ENCODE measurements at regions not wholly inside any gene's neighbourhood (a gene's known extent, or its start where the extent isn't known, plus 50 kb on each side); places are given as distances from the start of the nearest gene placed in this dataset.

DNA sequence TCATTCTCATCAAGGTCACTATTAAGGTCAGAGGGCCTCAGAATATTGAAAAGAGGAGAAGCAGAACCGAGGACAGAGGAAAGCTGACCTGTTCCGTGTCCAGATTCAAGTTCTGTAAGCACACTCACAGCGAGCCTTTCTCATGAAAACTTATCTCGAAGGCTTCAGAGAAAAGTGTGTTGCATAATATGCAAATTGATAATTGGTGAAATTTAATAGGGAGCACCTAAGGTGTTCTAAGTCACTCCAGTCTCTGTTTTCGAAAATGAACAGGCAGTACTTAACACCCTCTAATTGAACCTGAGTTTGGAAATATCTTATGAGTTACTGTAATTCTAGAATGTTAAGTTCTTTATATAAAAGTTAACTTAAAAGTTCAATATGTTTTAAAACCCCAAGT lies 181.2 kb upstream of the PDE10A start:
- no peak overlapping the region for H3K4me3 ChIP-seq
- TF ChIP-seq, protein P1, sequence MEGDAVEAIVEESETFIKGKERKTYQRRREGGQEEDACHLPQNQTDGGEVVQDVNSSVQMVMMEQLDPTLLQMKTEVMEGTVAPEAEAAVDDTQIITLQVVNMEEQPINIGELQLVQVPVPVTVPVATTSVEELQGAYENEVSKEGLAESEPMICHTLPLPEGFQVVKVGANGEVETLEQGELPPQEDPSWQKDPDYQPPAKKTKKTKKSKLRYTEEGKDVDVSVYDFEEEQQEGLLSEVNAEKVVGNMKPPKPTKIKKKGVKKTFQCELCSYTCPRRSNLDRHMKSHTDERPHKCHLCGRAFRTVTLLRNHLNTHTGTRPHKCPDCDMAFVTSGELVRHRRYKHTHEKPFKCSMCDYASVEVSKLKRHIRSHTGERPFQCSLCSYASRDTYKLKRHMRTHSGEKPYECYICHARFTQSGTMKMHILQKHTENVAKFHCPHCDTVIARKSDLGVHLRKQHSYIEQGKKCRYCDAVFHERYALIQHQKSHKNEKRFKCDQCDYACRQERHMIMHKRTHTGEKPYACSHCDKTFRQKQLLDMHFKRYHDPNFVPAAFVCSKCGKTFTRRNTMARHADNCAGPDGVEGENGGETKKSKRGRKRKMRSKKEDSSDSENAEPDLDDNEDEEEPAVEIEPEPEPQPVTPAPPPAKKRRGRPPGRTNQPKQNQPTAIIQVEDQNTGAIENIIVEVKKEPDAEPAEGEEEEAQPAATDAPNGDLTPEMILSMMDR (IDR thresholded peaks at IDR 0.05), result no peak
- no peaks in the 10 kb centered on the region for H3K36me3 ChIP-seq
- H3K27ac ChIP-seq, result no peak overlapping the region
- peaks cover 0 to 7% of the 10 kb centered on the region in 2 donors for H3K4me1 ChIP-seq
- no peaks in the 10 kb centered on the region for H3K9me3 ChIP-seq
- no peak for DNase-seq (ENCODE audit: low spot score)
- no peaks in the 10 kb centered on the region for H3K27me3 ChIP-seq

DNA sequence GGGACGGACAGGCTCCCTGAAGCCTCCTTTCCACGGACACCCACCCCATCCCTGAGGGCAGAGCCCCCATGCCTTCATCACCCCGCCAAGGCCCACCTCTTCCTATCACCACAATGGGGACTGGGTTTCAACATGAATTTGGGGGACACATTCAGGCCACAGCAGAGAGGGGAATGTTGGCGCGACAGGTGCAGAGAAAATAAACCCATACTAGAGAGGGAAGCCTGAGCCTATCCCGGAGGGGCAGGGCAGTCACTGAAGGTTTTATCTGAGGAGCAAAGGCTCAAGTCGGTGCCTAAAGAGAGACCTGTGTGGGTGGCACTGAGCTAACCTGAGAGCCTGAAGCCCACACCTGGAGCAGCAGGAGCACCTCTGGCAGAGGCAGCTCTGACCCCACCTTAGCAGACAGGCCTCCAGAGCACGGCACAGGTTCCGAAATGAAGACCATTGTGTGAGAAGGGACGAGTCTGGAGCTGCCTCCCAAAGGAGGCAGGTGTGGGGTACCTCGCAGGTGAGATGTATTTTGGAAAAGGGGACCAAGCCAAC lies 180.6 kb upstream of the PDE10A start:
- no peaks in the 10 kb centered on the region for H3K36me3 ChIP-seq
- H3K27me3 ChIP-seq, result no peaks in the 10 kb centered on the region
- TF ChIP-seq, protein P1 (IDR thresholded peaks at IDR 0.05), result no peak
- H3K4me3 ChIP-seq, result no peak overlapping the region
- H3K4me1 ChIP-seq, result peaks cover 0 to 7% of the 10 kb centered on the region in 2 donors
- no peak overlapping the region for H3K27ac ChIP-seq
- no peaks in the 10 kb centered on the region for H3K9me3 ChIP-seq
- DNase-seq (ENCODE audit: low spot score), result no peak

- no peaks in the 10 kb centered on the region for H3K36me3 ChIP-seq
- TF ChIP-seq, protein P1 (IDR thresholded peaks at IDR 0.05), result no peak
- H3K4me3 ChIP-seq, result no peak overlapping the region
- H3K4me1 ChIP-seq, result peaks cover 0 to 7% of the 10 kb centered on the region in 2 donors
- no peaks in the 10 kb centered on the region for H3K27me3 ChIP-seq
- DNase-seq (ENCODE audit: low spot score), result no peak
- no peaks in the 10 kb centered on the region for H3K9me3 ChIP-seq
- H3K27ac ChIP-seq, result no peak overlapping the region
Measured at GRCh38 chr6:165843121-165843520, 180.1 kb upstream of the PDE10A start.

- H3K27ac ChIP-seq, result no peak overlapping the region
- H3K9me3 ChIP-seq, result no peaks in the 10 kb centered on the region
- H3K27me3 ChIP-seq, result no peaks in the 10 kb centered on the region
- no peaks in the 10 kb centered on the region for H3K36me3 ChIP-seq
- no peak for DNase-seq (ENCODE audit: low spot score)
- peaks cover 0 to 6% of the 10 kb centered on the region in 2 donors for H3K4me1 ChIP-seq
- TF ChIP-seq, protein P1 (IDR thresholded peaks at IDR 0.05), result no peak
- no peak overlapping the region for H3K4me3 ChIP-seq
Measured at GRCh38 chr6:165842281-165842936, 179.4 kb upstream of the PDE10A start.

- H3K27ac ChIP-seq, result no peak overlapping the region
- TF ChIP-seq, protein P1 (IDR thresholded peaks at IDR 0.05), result no peak
- no peaks in the 10 kb centered on the region for H3K9me3 ChIP-seq
- H3K4me1 ChIP-seq, result no peaks in the 10 kb centered on the region
- no peak overlapping the region for H3K4me3 ChIP-seq
- DNase-seq (ENCODE audit: low spot score), result no peak
- no peaks in the 10 kb centered on the region for H3K36me3 ChIP-seq
- no peaks in the 10 kb centered on the region for H3K27me3 ChIP-seq
Measured at GRCh38 chr6:165841153-165841558, 178.1 kb upstream of the PDE10A start.
